Spleen (tissue), 7 donors: ENCODE measurements at regions not wholly inside any gene's neighbourhood (a gene's known extent, or its start where the extent isn't known, plus 50 kb on each side); places are given as distances from the start of the nearest gene placed in this dataset.

ENCODE experiments used
- POLR2A ChIP-seq, 3 donors: fragments of 450-650 bp; IDR thresholded peaks; one replicate each; pipeline ENCODE4 v1.5.1; 2017; ENCODE audit warnings: antibody characterized with exemption in 3 of 3, mild to moderate bottlenecking in 1 of 3
- POLR2AphosphoS5 ChIP-seq, 3 donors: sonication (generic); formaldehyde crosslinking; IDR thresholded peaks; one replicate each; pipeline ENCODE4 v1.5.1; 2017; ENCODE audit warnings: antibody characterized with exemption in 3 of 3
- TF ChIP-seq, protein P1 (sequence below), 11 experiments: fragments of 200-600 bp in 7 of 11; fragments of 450-650 bp in 4 of 11; sonication (generic) in 4 of 11; IDR thresholded peaks in 8 of 11; conservative IDR thresholded peaks in 3 of 11; 1 replicate in 7 of 11; 2 replicates in 4 of 11; pipeline versions ENCODE4 v1.4.0 to v1.8.0; 2016 to 2021; ENCODE audit warnings: antibody characterized with exemption in 11 of 11, inconsistent platforms in 4 of 11, mild to moderate bottlenecking in 1 of 11
- donor health status: DM: no; HTN: no; CAD: no; lungs with moderate emphysema.
- donor health status: DM: no; HTN: no; CAD: no.
- donor health status: DM: no; HTN: no; CAD: no.

DNA sequence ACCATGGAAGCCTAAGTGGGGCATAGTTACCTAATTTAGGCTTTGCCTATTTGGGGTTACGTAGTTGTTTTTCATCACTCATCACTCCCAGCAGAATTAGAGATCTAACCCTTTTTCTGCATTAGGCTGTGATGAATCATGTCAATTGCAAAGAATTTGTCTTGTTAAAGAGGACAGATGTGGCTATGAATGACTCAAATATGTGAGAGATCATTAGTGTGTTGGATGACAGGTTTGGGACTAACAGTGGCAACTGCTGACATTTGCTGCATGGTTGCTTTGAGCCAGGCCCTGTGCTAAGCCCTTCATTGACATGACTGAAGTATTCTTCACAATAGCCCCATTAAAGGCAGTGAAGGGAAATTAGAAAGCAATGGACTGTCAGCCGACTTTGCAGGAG, 83.4 kb upstream of the BMPER start:
- TF ChIP-seq, protein P1, sequence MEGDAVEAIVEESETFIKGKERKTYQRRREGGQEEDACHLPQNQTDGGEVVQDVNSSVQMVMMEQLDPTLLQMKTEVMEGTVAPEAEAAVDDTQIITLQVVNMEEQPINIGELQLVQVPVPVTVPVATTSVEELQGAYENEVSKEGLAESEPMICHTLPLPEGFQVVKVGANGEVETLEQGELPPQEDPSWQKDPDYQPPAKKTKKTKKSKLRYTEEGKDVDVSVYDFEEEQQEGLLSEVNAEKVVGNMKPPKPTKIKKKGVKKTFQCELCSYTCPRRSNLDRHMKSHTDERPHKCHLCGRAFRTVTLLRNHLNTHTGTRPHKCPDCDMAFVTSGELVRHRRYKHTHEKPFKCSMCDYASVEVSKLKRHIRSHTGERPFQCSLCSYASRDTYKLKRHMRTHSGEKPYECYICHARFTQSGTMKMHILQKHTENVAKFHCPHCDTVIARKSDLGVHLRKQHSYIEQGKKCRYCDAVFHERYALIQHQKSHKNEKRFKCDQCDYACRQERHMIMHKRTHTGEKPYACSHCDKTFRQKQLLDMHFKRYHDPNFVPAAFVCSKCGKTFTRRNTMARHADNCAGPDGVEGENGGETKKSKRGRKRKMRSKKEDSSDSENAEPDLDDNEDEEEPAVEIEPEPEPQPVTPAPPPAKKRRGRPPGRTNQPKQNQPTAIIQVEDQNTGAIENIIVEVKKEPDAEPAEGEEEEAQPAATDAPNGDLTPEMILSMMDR (IDR thresholded peaks at IDR 0.05 in 8 of 11, conservative IDR thresholded peaks at IDR 0.05 in 3 of 11), result no peak
- TF ChIP-seq POLR2A (IDR thresholded peaks at IDR 0.05), result no peak
- no peak for TF ChIP-seq POLR2AphosphoS5 (IDR thresholded peaks at IDR 0.05)
